HCT116 (cell line): ENCODE measurements at regions not wholly inside any gene's neighbourhood (a gene's known extent, or its start where the extent isn't known, plus 50 kb on each side); places are given as distances from the start of the nearest gene placed in this dataset.

ENCODE experiments used
- JUND ChIP-seq: IDR thresholded peaks from 2 replicates; pipeline ENCODE4 v1.6.1; 2012
- REST ChIP-seq: IDR thresholded peaks from 2 replicates; pipeline ENCODE4 v1.6.1; 2012; ENCODE audit warnings: low read depth
- YY1 ChIP-seq: IDR thresholded peaks from 2 replicates; pipeline ENCODE4 v1.6.1; 2011; ENCODE audit warnings: low read length, low read depth, moderate library complexity, mild to moderate bottlenecking; ENCODE audit not compliant: insufficient replicate concordance; ENCODE audit errors: extremely low read depth
- TF ChIP-seq, protein P1 (sequence below), 3 experiments: fragments of 200-600 bp in 1 of 3; sonication (generic) in 1 of 3; IDR thresholded peaks in 2 of 3; conservative IDR thresholded peaks in 1 of 3; 2 replicates each; pipeline ENCODE4 v1.5.1; 2012 to 2017; ENCODE audit warnings: low read depth in 2 of 3, low read length in 2 of 3, antibody characterized with exemption in 1 of 3, borderline replicate concordance in 1 of 3, control low read depth in 1 of 3, mild to moderate bottlenecking in 1 of 3, mixed read lengths in 1 of 3, mixed run types in 1 of 3, moderate library complexity in 1 of 3; ENCODE audit not compliant: insufficient read depth in 1 of 3

GRCh38 chr15:79773128-79773527 lies 123.7 kb downstream of the MTHFS start:
- TF ChIP-seq JUND, result no peak
- TF ChIP-seq, protein P1, sequence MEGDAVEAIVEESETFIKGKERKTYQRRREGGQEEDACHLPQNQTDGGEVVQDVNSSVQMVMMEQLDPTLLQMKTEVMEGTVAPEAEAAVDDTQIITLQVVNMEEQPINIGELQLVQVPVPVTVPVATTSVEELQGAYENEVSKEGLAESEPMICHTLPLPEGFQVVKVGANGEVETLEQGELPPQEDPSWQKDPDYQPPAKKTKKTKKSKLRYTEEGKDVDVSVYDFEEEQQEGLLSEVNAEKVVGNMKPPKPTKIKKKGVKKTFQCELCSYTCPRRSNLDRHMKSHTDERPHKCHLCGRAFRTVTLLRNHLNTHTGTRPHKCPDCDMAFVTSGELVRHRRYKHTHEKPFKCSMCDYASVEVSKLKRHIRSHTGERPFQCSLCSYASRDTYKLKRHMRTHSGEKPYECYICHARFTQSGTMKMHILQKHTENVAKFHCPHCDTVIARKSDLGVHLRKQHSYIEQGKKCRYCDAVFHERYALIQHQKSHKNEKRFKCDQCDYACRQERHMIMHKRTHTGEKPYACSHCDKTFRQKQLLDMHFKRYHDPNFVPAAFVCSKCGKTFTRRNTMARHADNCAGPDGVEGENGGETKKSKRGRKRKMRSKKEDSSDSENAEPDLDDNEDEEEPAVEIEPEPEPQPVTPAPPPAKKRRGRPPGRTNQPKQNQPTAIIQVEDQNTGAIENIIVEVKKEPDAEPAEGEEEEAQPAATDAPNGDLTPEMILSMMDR (IDR thresholded peaks at IDR 0.05 in 2 of 3, conservative IDR thresholded peaks at IDR 0.05 in 1 of 3; ENCODE audit: borderline replicate concordance in 1 of 3, insufficient read depth in 1 of 3, low read depth in 2 of 3, low read length in 2 of 3), result no peak
- no peak for TF ChIP-seq REST
- TF ChIP-seq YY1, result no peak
